ENCODE measurements at regions not wholly inside any gene's neighbourhood (a gene's known extent, or its start where the extent isn't known, plus 50 kb on each side); places are given as distances from the start of the nearest gene placed in this dataset.

DNA sequence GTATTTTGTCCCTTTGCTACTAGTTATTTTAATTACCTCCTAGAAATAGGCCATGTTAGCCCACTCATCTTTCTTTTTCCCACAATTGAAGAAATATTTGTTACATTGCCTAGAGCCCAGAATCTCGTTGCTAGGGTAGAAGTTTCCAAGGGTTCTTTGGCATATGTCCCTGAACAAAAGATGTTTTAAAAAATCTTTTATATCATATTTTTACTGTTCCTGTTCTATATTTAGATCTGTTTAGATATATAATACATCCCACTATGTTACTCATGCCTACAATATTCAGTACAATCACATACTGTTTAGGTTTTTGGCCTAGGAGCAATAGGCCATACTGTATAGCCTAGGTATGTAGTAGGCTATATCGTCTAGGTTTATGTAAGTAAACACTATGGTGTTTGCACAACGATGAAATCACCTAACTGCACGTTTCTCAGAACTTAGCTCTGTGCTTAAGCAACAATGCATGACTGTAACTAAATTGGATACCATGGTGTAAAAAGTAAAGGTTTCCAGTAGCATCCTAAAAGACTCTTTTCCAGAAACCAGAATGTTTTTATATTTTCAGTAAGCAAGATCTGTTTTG lies 236.0 kb upstream of the SLIT2 start:
- TF ChIP-seq, protein P1, sequence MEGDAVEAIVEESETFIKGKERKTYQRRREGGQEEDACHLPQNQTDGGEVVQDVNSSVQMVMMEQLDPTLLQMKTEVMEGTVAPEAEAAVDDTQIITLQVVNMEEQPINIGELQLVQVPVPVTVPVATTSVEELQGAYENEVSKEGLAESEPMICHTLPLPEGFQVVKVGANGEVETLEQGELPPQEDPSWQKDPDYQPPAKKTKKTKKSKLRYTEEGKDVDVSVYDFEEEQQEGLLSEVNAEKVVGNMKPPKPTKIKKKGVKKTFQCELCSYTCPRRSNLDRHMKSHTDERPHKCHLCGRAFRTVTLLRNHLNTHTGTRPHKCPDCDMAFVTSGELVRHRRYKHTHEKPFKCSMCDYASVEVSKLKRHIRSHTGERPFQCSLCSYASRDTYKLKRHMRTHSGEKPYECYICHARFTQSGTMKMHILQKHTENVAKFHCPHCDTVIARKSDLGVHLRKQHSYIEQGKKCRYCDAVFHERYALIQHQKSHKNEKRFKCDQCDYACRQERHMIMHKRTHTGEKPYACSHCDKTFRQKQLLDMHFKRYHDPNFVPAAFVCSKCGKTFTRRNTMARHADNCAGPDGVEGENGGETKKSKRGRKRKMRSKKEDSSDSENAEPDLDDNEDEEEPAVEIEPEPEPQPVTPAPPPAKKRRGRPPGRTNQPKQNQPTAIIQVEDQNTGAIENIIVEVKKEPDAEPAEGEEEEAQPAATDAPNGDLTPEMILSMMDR (IDR thresholded peaks at IDR 0.05; ENCODE audit: insufficient read depth, low read length) = no peak
- no peak for TF ChIP-seq POLR2AphosphoS5 (IDR thresholded peaks at IDR 0.05; ENCODE audit: low read depth)
- no peak for TF ChIP-seq GABPA (IDR thresholded peaks at IDR 0.05; ENCODE audit: low read depth)

Data from HL-60 (cell line).